GM21737 (cell line): ENCODE measurements at regions not wholly inside any gene's neighbourhood (a gene's known extent, or its start where the extent isn't known, plus 50 kb on each side); places are given as distances from the start of the nearest gene placed in this dataset.

Experiments used
- ATAC-seq: cut with Tn5 transposase; IDR thresholded peaks from one replicate; pipeline ENCODE4 v1.9.1; 2021; ENCODE audit warnings: mild to moderate bottlenecking, moderate library complexity; ENCODE audit not compliant: unreplicated experiment

DNA sequence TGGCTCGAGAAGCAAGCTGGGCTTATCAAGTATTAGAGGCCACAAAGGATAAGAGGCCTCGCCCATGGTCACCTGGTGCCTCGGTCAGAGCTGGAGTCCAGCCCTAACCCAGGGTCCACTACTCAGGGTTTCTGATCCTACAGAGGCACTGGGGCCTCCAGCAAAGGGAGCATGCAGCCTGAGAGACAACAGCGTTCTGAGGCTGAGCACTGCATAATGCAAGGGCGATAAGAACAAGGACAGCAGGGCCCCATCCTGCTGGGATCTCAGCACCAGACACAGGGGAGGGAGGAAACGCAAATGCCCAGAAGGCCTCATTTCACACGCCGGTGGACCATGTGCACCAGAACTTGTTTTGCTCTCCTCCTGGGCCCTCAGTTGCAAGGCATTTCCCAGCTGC, 63.0 kb downstream of the C5orf15 start:
- no peak for ATAC-seq

DNA sequence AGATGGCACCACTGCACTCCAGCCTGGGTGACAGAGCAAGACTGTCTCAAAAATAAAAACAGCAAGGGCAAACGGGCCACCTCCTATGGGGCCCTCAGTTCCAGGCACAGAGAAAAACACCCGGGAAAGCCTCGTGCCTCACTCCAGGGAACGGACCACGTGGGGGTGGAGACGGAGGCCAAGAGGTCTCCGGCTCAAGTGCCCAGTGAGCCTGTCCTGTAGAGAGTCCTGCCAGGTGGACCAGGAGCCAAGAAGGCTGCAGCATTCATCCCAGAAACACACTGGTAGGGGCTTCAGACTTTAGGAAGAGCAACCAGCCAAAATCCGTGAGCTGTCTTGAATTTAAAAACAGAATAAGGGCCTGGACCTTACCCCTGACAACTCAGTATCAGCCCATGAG, 63.8 kb downstream of the C5orf15 start:
- no peak for ATAC-seq

DNA sequence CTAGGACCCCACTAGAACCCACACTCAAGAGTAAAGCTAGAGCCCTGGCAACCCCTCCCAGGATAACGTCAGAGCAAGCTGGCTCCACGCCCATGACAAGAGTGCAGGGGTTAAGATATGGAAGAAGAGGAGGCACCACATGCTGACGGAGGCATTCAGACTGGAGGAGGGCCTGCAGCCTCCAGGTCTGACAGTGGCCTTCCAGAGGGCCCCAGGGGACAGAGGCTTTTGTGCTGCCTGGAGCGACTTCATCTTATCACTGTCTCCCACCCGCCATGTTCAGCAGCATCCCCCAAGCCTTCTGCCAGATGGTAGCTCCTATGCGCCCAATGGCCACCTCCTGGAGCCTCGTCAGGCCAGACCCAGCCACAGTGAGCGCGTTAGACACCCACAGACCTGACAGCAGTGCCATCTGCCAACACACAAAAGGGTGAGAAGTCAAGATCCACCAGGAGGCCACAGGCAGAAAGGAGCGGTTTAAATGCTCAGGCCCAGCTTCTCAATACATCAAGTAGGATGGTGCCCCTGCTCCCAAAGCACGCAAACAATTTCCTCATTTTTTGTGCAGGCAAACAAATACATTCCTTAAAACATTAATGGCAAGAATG, 65.8 kb downstream of the C5orf15 start:
- ATAC-seq: no peak

DNA sequence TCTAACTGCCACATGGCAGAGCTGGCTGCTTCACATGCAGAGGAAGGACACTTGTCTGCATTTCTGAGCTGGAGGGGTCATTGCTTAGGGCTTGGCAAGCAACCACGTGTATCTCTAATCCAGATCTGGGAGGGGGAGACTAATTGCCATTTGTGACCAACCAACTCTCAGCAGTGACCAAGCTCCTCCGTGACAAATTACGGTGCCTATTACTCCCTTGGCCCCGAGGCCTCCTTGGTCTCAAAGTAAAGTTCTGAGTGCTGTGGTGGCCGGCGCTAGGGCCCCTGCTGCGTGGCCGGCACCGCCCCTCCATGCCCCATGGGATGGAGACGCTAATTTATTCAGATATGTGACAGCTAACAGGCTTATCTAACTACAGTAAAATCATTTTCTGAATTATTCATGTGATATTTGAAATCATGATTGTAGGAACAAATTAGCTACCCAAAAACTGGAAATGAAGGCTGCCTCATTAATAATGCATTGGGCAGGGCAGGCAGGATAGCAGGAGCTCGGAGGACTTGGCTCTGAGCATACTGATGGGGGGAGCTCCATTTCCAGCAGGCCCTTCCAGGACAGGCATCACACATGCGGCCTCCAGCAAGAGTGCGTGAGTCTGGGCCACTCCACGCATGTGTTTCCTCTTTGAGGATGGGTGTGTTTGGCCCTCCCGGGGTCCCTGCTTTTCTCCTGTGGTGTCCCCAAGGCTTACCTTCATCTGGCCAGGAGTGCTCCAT, 67.7 kb downstream of the C5orf15 start:
- no peak for ATAC-seq

DNA sequence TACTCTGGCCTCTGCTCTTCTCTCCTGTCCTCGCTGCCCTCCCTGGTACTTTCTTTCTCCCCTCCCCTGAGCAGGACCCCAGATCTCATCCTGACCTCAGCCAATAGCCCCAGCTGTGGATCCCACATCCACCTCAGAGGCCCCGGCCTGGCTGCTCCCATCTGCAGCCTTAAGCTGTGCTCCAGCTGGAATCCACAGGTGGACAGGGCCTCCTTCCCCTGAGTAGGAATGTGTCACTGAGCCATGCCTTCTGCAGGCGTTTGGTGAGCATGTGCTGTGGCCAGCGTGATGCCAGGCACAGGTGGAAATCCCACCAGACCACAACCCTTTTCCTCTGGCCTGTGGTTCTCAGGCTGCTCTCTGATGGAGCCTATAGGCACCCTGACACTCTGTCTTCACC, 68.9 kb downstream of the C5orf15 start:
- ATAC-seq: no peak

DNA sequence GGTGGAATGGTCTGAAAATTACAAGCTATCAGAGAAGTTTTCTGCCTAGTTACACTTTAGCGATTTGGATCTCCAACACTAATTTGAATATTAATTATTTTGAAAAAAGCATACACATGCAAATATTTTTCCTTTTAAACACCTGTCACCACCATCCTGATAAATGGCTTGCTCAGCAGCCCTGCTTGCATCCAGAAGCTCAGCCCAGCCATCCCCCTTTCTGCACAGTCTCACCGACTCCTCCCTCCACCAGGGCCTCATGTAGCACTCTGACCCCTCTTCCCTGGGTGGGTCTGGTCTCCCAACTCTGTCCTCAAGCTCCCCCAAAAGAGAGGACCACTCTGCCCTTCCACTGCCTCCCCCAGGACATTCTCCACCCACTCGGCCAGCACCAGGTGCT, 70.0 kb downstream of the C5orf15 start:
- no peak for ATAC-seq

DNA sequence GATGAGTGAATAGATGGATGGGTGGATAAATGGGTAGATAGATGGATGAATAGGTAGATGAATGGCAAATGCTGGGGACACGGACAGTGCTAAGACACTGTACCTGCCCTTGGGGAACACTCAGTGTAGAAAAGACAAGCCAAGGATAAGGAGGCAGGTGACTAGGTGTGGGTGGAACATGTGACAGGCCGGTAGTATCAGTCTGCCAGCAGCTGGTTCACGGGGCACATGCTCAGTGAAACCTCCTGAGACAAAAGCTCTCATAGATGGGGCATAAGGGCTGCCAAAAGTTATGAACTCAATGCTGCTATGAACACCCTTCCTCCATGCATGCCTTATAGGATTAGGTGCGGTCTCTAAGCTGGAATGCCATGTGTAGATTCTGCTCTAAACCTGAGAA, 71.0 kb downstream of the C5orf15 start:
- no peak for ATAC-seq

DNA sequence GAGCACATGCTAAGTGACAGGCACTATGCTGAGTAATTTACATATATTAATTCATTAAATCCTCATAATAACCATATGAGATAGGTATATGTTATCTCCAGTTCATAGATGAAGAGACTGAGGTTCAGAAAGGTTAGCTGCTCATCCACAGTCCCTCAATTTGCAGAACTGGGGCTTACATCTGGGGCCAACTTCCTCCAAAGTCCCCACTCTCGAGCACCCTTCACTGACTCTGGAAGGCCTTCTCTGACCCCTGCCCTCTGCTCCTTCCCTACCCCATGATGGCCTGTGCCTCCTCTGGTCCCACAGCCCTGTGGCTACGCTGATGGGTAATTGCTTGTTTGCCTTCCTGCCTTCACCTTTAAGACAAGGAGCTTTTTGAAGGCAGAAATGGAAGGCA, 71.6 kb downstream of the C5orf15 start:
- ATAC-seq: no peak

DNA sequence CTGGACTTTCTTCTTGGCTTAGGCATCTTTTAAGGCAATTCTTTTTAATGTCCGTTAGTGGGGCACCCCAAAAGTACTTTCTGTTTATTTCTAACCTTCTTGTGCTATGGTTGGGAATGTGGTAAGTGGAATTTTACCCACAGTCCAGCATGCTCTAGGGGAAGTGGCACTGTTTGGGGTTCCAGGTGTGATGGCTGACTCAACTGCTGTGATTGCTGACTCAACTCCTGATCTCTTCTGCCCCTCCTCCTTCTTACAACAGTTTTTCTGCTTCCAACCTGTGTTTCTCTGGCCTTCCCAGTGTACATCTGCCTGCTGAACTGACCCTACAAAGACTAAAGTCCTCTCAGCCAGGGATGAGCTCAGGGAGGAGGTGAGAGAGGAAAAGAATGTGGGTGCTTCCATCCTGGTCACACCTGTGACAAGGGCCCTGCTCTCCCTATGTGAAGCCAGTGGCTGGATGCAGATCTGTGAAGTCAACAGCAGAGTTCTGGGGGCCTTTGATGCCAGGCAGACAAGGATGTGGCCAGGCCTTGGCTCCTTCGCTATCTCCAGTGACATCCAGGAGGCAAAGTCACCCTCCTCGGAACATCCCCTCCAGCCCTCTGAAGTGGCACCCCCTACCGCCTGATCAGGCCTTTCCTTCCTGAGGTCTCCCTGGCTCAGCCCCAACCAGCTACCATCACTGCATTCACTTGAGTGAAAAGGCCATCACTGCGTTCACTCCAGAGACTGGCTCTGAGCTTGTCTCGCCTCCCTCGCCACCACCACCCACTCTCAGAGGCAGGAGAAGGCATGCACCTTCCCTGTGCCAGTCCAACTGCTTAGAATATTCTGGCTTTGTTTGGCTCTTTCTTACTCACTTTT, 72.2 kb downstream of the C5orf15 start:
- no peak for ATAC-seq

DNA sequence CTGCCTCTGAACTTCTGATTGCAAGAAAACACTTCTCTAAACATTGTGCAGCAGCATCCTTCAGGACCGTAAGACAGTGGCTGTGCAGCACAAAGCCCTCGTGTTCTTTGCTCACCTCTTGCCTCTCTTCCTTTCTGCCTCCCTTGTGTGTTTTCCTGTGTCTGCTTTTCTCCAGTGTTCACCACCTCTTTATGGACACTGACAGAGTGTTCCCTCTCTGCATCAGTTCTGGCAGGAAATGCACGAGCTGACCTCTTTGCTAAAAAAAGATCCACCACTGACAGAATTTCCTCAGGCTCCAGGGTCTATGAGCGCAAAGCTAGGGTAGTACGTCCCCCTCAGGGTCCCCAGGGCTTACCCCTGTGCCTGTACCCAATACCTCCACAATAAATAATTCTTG, 74.3 kb downstream of the C5orf15 start:
- ATAC-seq: no peak

DNA sequence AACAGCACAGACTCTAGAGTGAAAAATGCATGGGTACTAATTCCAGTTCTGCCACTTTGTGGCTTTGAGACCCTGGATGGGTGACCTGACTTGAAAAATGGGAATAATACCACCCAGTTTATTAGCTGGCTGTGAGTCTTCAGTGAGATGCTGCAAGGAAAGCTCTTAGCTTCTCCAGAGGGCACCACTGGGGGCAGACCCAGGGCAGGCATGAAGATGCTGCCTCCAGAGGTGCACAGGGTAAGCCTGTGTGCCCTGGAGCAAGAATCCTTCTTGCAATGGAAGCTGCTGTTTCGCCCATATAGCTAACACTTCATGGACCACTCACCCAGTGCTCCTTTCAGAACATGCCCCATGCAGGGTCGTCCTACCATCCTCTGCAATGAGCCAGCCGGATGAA, 75.7 kb downstream of the C5orf15 start:
- ATAC-seq: no peak

DNA sequence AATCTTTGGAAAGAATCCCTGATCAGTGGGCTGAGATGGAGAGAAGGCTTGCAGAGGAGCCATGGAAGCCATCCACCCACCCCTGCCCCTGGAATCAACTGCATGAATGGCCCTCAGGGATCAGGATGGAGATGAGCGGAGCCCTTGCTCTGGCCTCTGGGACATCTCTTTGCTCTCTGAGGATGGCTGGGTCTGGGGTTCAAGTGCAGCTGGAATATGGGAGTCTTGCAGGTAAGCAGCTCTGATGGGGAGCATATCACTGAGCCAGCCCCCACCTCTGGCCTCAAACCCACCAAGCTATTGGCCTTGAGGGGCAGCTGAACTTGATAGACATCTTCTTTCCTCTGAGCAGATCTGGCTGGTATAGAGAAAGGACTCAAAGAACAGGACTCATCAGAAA, 76.1 kb downstream of the C5orf15 start:
- no peak for ATAC-seq

DNA sequence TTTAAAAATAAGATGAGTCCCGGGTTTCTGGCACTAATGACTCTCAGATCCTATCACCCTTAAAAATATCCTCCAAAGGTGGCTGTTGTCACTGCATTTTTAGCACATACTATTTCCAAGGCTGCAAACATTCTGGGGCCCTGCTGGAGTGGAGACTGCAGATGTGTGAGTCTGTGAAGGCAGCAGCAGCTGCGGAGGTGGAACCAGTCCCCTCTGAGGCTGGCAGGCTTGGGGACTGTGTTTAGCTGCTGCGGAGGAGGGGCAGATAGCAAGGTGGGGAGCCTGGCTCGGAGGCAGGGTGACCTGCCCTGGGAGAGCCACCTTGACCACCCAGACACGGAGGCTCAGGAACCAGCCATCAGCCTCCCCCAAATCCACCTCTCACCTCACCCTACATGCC, 77.0 kb downstream of the C5orf15 start:
- ATAC-seq: no peak

DNA sequence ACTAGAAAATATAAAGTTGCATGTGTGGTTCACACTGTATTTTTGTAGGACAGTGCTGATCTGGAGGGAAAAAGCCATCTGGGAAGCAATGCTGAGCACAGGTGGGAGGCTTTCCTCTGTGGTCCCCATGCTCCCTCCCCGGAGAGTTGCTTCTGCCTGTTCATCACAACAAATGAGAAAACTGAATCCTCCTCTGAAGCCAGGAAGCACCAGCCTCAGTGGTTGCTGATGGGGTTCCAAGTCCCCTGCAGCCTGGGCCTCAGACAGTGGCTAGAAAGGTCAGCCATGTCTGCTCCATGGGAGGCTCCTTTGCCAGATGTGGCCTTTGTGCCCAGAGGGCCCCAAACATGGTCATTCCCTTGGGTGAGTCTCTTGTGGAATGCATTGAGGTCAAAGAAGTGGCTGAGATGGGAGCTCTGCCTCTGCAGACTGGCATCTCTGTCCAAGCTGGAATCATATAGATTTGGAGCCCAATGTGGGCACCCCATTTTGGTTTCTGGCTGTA, 77.6 kb downstream of the C5orf15 start:
- ATAC-seq: no peak

DNA sequence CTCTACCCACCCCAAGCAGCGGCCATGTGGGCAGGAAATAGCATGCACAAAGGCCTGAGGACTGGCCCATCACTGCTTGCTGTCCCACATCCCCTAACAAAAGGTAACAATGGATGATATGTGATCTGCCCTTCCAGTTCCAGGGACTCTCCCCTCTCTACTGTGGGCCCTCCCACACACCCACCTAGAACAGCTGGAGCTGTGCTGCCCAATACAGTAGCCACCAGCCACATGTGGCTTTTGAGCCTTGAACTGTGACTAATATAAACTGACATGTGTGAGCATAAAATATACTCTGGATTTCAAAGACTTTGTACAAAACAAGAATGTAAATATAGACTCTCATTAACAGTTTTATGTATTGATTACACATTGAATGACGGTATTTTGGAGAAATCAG, 78.1 kb downstream of the C5orf15 start:
- no peak for ATAC-seq

DNA sequence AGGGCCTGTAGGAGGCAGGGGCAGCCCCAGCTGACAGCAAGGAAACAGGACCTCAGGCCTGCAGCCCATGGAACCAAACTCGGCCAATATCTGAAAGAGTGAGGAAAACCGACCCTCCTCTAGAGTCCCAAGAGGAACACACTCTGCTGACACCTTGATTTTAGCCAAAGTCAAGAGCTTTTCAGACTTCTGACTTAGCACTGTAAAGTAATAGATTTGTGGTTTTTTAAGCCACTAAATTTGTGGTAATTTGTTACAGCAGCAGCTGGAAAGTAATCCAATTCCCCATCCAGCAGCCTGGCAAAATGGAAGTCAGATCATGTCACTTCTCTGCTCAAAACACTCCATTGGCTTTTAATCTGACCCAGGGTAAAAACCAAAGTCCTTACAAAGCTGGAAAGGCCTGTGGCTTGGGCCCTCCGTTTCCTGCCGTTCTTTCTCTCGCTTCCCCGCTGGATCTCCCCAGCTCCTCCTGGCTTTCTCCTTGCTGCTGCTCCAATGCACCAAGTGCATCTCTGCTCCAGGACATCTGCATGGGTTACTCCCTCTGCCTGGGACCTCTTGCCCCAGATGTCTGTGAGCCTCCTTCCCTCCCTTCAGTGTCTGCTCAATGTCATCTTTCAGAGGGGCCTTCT, 79.0 kb downstream of the C5orf15 start:
- no peak for ATAC-seq

DNA sequence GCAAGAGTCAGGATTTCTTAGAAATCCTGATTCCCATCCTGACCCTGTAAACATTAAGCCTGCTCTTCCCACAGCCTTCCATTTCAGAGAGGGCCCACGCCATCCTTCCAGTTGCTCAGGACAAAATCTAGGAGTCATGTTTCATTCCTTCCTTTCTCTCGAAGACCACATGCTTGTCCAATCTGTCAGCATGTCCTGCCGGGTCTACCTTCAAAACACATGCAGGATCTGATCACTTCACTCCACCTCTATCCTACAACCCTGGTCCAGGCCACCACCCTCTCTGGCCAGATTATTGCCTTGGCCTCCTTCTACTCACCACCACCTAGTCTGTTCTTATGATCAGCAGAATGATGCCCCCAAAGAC, 79.8 kb downstream of the C5orf15 start:
- no peak for ATAC-seq

DNA sequence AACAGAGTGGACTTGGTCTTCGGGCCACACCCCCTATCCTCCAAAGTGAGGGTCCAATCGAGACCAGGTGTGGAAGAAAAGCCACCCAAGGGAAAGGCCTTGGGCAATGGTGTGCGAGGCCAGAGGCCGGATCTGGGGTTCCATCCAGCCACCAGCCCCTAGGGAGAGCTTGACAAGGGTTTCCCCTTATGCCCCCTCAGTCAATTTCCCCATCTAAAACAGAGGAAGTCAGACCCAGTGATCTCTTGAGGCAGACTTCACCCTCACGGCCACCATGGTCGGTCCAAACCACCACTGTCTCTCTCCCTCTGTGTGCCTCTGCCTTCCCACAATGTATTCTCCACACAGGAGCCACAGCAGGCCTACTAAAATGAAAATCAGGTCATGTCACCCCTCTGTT, 82.9 kb downstream of the C5orf15 start:
- no peak for ATAC-seq

DNA sequence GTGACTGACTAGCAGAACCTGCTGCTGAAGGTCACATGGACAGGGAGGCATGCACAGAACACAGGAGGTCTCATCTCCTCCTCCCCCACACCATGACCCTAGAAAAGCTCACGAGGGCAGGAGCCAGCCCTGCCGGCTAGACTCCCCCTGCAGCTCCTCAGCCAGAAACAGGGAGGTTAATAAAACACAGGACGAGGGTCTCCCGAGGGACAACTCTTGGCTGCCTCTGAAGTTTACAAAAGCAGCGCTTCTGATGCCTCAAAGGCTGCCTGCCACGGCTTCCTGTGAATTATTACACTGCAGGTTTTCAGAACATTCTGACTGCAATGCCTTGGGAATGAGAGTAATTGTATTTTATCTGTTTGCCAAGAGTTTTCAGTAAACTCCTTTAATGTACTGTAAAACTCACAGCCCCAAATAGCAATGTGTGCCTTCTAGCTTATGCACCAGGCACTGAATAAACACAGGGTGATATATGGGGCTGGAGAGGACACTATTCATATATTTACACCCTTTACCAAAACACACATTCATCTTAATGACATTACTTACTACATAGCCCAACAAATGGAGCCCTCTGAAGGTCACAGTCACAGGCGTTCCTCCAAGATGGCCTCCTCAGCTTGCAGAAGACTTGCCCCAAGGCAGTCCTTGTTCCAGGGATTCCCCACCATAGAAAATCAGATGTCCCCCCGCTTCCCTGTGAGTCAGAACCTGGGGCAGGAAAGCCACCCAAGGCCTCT, 83.7 kb downstream of the C5orf15 start:
- ATAC-seq: no peak

DNA sequence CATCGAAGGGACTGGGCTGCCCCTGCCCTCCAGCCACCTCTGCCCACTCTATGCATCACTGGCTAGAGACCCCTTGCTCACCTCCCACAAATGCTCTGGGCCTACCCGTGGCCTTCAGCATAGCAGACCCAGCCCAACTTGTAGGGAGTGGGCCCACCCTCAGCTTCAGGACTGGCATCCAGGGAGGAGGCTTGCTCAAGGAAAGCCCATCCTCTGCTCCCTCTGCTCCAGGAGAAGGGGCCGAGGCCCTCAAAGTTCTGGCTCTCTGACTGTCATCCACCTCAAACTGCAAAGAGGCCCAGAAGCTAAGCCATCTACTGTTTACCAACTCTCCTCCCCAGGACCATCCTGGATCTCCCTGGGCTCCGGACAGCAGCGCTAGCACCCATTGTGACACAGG, 84.5 kb downstream of the C5orf15 start:
- ATAC-seq: no peak

DNA sequence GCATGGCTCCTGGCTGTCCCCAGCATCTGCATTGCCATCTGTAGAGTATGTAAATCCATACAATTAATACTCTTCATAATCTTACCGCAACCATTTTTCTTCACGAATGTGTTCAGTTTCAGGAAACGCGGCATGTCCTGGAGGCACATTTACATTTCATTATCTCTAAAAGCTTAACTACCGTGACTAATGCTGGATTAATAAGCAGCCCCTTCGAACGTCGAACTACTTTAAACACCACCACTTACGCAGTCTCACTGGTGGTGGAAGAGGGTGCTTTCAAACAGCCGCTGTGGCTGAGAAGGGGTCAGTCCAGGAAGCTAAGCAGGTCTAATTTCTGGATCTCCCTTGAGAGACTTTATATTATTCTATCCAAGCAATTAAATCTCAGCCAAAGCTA, 85.6 kb downstream of the C5orf15 start:
- no peak for ATAC-seq
